ENCODE measurements at regions not wholly inside any gene's neighbourhood (a gene's known extent, or its start where the extent isn't known, plus 50 kb on each side); places are given as distances from the start of the nearest gene placed in this dataset.

DNA sequence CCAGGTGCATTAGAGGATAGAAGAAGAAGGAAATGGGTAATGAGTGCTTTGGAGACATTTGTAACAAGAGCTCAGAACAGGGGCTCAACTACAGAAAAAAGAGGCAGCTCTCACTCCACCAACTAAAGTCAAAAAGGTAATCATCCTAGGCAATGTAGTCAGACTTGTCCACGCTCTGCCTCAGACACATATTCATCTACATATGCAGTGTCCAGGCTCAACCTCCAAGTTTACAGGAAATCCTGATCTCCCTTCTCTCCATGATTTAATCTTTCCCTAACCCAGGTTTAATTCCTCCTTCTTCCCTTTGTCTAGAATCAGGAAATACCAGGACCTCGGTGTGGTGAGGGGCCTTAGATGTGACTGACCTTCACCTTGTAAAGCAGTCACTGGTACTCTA is 65.7 kb upstream of the SELENOP start:
- H3K27ac Mint-ChIP-seq = no peak overlapping the region
- no peaks in the 10 kb centered on the region for H3K36me3 Mint-ChIP-seq (ENCODE audit: low read depth)
- no peak overlapping the region for H3K4me3 Mint-ChIP-seq
- H3K9me3 Mint-ChIP-seq = no peaks in the 10 kb centered on the region
- no peak for DNase-seq
- H3K27me3 Mint-ChIP-seq (ENCODE audit: low read depth, poor library complexity) = peaks cover 18% of the 10 kb centered on the region
- H3K4me1 Mint-ChIP-seq = peaks cover 5% of the 10 kb centered on the region
- no peak for TF ChIP-seq CTCF (IDR thresholded peaks at IDR 0.05)

DNA sequence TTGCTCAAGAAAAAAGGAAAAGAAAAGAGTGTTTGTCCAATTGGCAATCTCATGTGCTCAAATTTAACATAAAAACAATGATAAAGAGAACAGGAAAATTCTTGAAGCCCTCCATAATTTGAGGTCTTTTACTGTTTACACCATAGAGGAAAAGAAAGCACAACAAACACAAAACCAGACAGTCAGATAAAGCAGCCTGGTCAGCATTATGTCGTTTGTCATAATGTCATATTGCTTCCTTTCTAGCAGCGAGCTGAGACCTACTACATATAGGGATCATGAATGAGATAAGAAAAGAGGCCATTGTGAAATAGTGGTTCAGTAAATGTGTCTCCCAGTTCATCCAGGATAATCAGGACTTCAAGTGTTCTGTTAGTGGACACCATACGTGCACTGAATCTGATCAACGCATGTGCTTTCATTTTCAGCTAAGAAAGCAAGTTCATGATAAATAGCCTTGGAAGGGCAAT is 64.7 kb upstream of the SELENOP start:
- no peak for TF ChIP-seq CTCF (IDR thresholded peaks at IDR 0.05)
- Mint-ChIP-seq H3K9me3 (no peaks in the 10 kb centered on the region), H3K4me1 (peaks cover 5% of the 10 kb centered on the region), H3K27ac (no peak overlapping the region), H3K27me3 (ENCODE audit: low read depth, poor library complexity) (peaks cover 18% of the 10 kb centered on the region), H3K4me3 (no peak overlapping the region), H3K36me3 (ENCODE audit: low read depth) (no peaks in the 10 kb centered on the region)
- DNase-seq = no peak

GRCh38 chr5:42875785-42876374 is 64.2 kb upstream of the SELENOP start:
- H3K4me1 Mint-ChIP-seq = peaks cover 5% of the 10 kb centered on the region
- no peak for DNase-seq
- H3K9me3 Mint-ChIP-seq = no peaks in the 10 kb centered on the region
- H3K36me3 Mint-ChIP-seq (ENCODE audit: low read depth) = no peaks in the 10 kb centered on the region
- H3K4me3 Mint-ChIP-seq = no peak overlapping the region
- no peak for TF ChIP-seq CTCF (IDR thresholded peaks at IDR 0.05)
- peaks cover 18% of the 10 kb centered on the region for H3K27me3 Mint-ChIP-seq (ENCODE audit: low read depth, poor library complexity)
- H3K27ac Mint-ChIP-seq = peak overlapping the region; percentile 53

DNA sequence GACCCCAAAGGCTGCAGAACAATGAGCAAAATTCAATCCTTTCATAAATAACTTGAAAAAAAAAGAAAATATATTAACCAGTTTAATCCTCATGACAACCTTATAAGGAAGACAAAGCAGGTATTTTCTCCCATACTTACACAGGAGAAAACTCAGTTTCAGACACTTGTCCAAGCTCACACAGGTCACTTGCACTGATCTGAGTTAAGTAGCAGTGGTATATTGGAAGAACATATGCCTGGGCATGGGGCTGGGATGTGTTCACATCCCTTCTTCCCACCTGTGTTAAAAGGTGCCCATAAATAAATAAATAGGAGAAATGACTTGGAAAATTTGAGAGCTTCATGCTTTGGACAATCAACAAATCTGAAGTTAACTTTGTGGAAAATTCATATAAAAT is 63.5 kb upstream of the SELENOP start:
- DNase-seq = no peak
- H3K36me3 Mint-ChIP-seq (ENCODE audit: low read depth) = no peaks in the 10 kb centered on the region
- peaks cover 5% of the 10 kb centered on the region for H3K4me1 Mint-ChIP-seq
- no peak overlapping the region for H3K4me3 Mint-ChIP-seq
- H3K27me3 Mint-ChIP-seq (ENCODE audit: low read depth, poor library complexity) = peaks cover 18% of the 10 kb centered on the region
- no peak for TF ChIP-seq CTCF (IDR thresholded peaks at IDR 0.05)
- no peak overlapping the region for H3K27ac Mint-ChIP-seq
- no peaks in the 10 kb centered on the region for H3K9me3 Mint-ChIP-seq

- peaks cover 18% of the 10 kb centered on the region for H3K27me3 Mint-ChIP-seq (ENCODE audit: low read depth, poor library complexity)
- no peak overlapping the region for H3K27ac Mint-ChIP-seq
- no peak for TF ChIP-seq CTCF (IDR thresholded peaks at IDR 0.05)
- DNase-seq = no peak
- no peaks in the 10 kb centered on the region for H3K36me3 Mint-ChIP-seq (ENCODE audit: low read depth)
- no peak overlapping the region for H3K4me3 Mint-ChIP-seq
- peaks cover under 1% of the 10 kb centered on the region for H3K9me3 Mint-ChIP-seq
- H3K4me1 Mint-ChIP-seq = peaks cover 5% of the 10 kb centered on the region
Observed at GRCh38 chr5:42874621-42875198, 63.0 kb upstream of the SELENOP start.

- Mint-ChIP-seq H3K36me3 (ENCODE audit: low read depth) (no peaks in the 10 kb centered on the region), H3K4me1 (peaks cover under 1% of the 10 kb centered on the region), H3K27me3 (ENCODE audit: low read depth, poor library complexity) (peaks cover 16% of the 10 kb centered on the region), H3K9me3 (peaks cover 15% of the 10 kb centered on the region), H3K27ac (no peak overlapping the region), H3K4me3 (no peak overlapping the region)
- TF ChIP-seq CTCF (IDR thresholded peaks at IDR 0.05) = no peak
- DNase-seq = no peak
Observed at GRCh38 chr5:42872865-42873264, 61.2 kb upstream of the SELENOP start.
